Osteoblast (primary cell): ENCODE measurements at regions not wholly inside any gene's neighbourhood (a gene's known extent, or its start where the extent isn't known, plus 50 kb on each side); places are given as distances from the start of the nearest gene placed in this dataset.

Source experiments
- DNase-seq: peaks from one replicate; pipeline ENCODE4 v3.0.0; 2011; ENCODE audit warnings: low spot score, mixed read lengths; ENCODE audit not compliant: insufficient read length; ENCODE audit errors: missing footprints
- H2AFZ ChIP-seq: 2 replicates; pipeline ENCODE4 v1.6.0; 2011; ENCODE audit warnings: mild to moderate bottlenecking, low read length
- H3K27ac ChIP-seq: 2 replicates; pipeline ENCODE4 v1.5.1; 2011; ENCODE audit warnings: mild to moderate bottlenecking, low read depth, low read length, moderate library complexity
- H3K27me3 ChIP-seq: 2 replicates; pipeline ENCODE4 v1.6.0; 2012; ENCODE audit warnings: mild to moderate bottlenecking, control low read depth, inconsistent platforms, low read length, moderate library complexity; ENCODE audit not compliant: insufficient read depth
- H3K36me3 ChIP-seq: 2 replicates; pipeline ENCODE4 v1.5.1; 2011; ENCODE audit warnings: mild to moderate bottlenecking, low read length, control low read depth, moderate library complexity; ENCODE audit not compliant: insufficient read depth
- H3K4me1 ChIP-seq: 2 replicates; pipeline ENCODE4 v1.5.1; 2011; ENCODE audit warnings: mild to moderate bottlenecking, low read length, control low read depth, moderate library complexity; ENCODE audit not compliant: insufficient read depth
- H3K4me2 ChIP-seq: 2 replicates; pipeline ENCODE4 v1.6.0; 2011; ENCODE audit warnings: mild to moderate bottlenecking, low read length; ENCODE audit not compliant: insufficient read depth
- H3K4me3 ChIP-seq: fragments of 200-600 bp; sonication (generic); 3 replicates; pipeline ENCODE4 v1.5.1; 2012; ENCODE audit warnings: mild to moderate bottlenecking, low read length, inconsistent platforms; ENCODE audit not compliant: insufficient read depth
- H3K79me2 ChIP-seq: 2 replicates; pipeline ENCODE4 v1.6.0; 2012; ENCODE audit warnings: mild to moderate bottlenecking, low read length, control low read depth, inconsistent platforms; ENCODE audit not compliant: insufficient read depth
- H3K9me3 ChIP-seq: 2 replicates; pipeline ENCODE4 v1.5.1; 2011; ENCODE audit warnings: low read depth, low read length, control low read depth
- H4K20me1 ChIP-seq: 2 replicates; pipeline ENCODE4 v1.6.0; 2012; ENCODE audit warnings: mild to moderate bottlenecking, low read length, control low read depth; ENCODE audit not compliant: insufficient read depth
- TF ChIP-seq, protein P1 (sequence below): IDR thresholded peaks from 2 replicates; pipeline ENCODE4 v1.5.1; 2011; ENCODE audit warnings: mild to moderate bottlenecking, low read depth, low read length, moderate library complexity; ENCODE audit errors: extremely low read depth

DNA sequence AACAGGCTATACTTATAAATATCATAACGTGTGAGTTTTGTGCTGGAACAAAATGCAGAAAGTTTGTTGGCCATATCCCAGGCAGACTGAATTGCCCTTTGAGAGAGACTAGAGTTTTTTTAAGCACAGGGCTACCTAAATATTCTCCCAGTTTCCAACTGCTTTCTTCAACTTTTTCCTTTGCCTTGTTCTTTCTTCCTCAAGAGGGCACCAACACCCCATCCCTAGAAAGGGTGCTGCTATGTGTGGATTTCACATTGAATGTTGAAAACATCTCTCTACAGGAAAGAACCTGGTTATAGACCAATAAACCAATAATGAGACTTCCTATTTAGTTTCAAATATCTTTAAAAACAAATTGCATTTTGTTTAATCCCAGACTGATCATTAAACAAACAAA lies 87.9 kb downstream of the ICOS start:
- Histone ChIP-seq H3K27me3 (peaks cover 9% of the 10 kb centered on the region), H4K20me1 (no peaks in the 10 kb centered on the region), H3K4me1 (peaks cover 4% of the 10 kb centered on the region), H2AFZ (no peak overlapping the region), H3K4me2 (no peak overlapping the region), H3K9me3 (no peaks in the 10 kb centered on the region), H3K36me3 (no peaks in the 10 kb centered on the region), H3K27ac (no peak overlapping the region), H3K4me3 (no peak overlapping the region), H3K79me2 (no peaks in the 10 kb centered on the region)
- DNase-seq, result no peak
- TF ChIP-seq, protein P1, sequence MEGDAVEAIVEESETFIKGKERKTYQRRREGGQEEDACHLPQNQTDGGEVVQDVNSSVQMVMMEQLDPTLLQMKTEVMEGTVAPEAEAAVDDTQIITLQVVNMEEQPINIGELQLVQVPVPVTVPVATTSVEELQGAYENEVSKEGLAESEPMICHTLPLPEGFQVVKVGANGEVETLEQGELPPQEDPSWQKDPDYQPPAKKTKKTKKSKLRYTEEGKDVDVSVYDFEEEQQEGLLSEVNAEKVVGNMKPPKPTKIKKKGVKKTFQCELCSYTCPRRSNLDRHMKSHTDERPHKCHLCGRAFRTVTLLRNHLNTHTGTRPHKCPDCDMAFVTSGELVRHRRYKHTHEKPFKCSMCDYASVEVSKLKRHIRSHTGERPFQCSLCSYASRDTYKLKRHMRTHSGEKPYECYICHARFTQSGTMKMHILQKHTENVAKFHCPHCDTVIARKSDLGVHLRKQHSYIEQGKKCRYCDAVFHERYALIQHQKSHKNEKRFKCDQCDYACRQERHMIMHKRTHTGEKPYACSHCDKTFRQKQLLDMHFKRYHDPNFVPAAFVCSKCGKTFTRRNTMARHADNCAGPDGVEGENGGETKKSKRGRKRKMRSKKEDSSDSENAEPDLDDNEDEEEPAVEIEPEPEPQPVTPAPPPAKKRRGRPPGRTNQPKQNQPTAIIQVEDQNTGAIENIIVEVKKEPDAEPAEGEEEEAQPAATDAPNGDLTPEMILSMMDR, result peak; percentile 60

DNA sequence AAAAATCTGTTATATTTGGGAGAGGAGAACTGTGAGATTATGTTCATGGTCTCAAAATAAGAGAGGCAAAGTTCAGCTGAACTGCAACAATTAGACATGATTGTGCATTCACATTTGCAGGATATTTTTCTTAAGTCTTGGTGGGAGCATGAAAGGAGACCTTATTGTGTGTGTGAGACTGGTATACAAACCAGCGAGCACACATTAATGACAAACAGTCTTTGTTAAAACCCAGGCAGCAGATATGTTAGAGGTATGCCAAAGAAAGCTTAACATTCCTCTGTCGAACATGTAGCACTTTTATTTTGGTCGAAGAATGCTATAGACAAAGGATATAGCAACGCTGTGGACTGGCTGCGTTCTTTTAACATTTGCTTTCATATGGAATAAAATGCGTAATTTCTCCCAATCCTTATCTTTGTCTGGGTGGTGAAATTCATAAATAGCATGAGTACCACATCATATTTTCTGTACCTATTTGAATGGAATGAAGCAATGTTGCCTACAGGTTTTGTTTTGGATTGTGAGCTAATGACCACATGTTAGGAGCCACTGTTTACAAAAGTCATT lies 88.4 kb downstream of the ICOS start:
- Histone ChIP-seq H3K4me1 (no peaks in the 10 kb centered on the region), H4K20me1 (no peaks in the 10 kb centered on the region), H3K36me3 (no peaks in the 10 kb centered on the region), H3K27me3 (peaks cover 9% of the 10 kb centered on the region), H3K27ac (no peak overlapping the region), H3K4me3 (no peak overlapping the region), H3K9me3 (no peaks in the 10 kb centered on the region), H3K79me2 (no peaks in the 10 kb centered on the region), H2AFZ (no peak overlapping the region), H3K4me2 (no peak overlapping the region)
- DNase-seq, result no peak
- TF ChIP-seq, protein P1, result no peak

DNA sequence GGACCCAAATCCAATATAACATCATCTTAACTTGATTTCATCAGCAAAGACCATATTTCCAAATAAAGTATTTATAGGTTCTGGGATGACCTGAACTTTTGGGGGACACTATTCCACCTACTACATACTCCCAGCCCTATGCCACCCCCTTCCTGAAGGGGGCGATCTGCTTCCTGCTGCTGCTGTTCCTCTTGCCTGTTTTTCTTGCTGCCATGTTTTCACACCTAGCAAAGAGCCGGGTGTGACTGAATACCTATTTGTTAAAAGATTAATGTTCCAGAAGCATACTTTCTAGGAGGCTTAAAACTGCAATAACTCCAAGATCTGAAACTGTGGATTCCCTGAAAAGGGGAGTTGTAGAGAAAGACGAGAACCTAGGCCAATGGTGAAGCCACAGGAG lies 89.7 kb downstream of the ICOS start:
- no peaks in the 10 kb centered on the region for H3K79me2 ChIP-seq
- no peak overlapping the region for H3K4me2 ChIP-seq
- H3K9me3 ChIP-seq, result no peaks in the 10 kb centered on the region
- no peaks in the 10 kb centered on the region for H4K20me1 ChIP-seq
- DNase-seq, result no peak
- TF ChIP-seq, protein P1, result no peak
- H3K27me3 ChIP-seq, result peaks cover 9% of the 10 kb centered on the region
- H3K4me1 ChIP-seq, result no peaks in the 10 kb centered on the region
- H2AFZ ChIP-seq, result no peak overlapping the region
- no peak overlapping the region for H3K4me3 ChIP-seq
- no peaks in the 10 kb centered on the region for H3K36me3 ChIP-seq
- H3K27ac ChIP-seq, result no peak overlapping the region

DNA sequence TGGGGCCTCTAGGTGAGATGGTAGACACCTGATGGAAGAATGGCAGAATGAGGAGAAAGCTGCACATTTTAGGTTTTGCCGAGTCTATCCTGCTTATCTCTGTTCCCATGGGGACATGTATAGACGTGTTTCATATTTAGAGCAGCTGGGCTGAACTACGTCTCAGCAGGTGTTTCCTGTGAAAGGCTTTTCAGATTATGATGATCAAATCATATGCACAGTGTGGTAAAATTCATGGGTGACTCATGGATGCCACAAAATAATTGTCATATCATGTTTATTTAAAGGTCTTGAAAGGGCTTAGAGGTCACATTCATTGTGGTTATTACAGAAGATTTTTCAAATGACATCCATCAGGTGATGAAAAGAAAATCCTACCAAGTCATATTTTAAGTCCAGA lies 90.5 kb downstream of the ICOS start:
- TF ChIP-seq, protein P1, result no peak
- H3K27me3 ChIP-seq, result peaks cover 8% of the 10 kb centered on the region
- H3K4me3 ChIP-seq, result no peak overlapping the region
- no peaks in the 10 kb centered on the region for H4K20me1 ChIP-seq
- no peaks in the 10 kb centered on the region for H3K36me3 ChIP-seq
- no peak overlapping the region for H3K27ac ChIP-seq
- H3K4me1 ChIP-seq, result no peaks in the 10 kb centered on the region
- H3K9me3 ChIP-seq, result no peaks in the 10 kb centered on the region
- no peak for DNase-seq
- H3K4me2 ChIP-seq, result no peak overlapping the region
- no peak overlapping the region for H2AFZ ChIP-seq
- H3K79me2 ChIP-seq, result no peaks in the 10 kb centered on the region
